Gastrocnemius medialis (tissue), 4 donors: ENCODE measurements at regions not wholly inside any gene's neighbourhood (a gene's known extent, or its start where the extent isn't known, plus 50 kb on each side); places are given as distances from the start of the nearest gene placed in this dataset.

Experiments
- ATAC-seq, 2 donors: fragments of 150-250 bp; one replicate each; pipeline ENCODE4 v1.9.1; 2016
- DNase-seq, 2 donors: peaks; one replicate each; pipeline ENCODE4 v3.0.0-alpha.2; 2019
- H3K27ac ChIP-seq, 4 donors: fragments of 200-600 bp; sonication (generic); 1 replicate in 1 of 4; 2 replicates in 3 of 4; pipeline ENCODE4 v1.5.1; 2016 to 2018; ENCODE audit warnings: mild to moderate bottlenecking in 2 of 4, moderate library complexity in 1 of 4
- H3K27me3 ChIP-seq, 3 donors: fragments of 200-600 bp; sonication (generic) in 2 of 3; 1 replicate in 1 of 3; 2 replicates in 2 of 3; pipeline versions ENCODE4 v1.5.1 to v1.6.0; 2016 to 2019; ENCODE audit warnings: mild to moderate bottlenecking in 1 of 3, moderate library complexity in 1 of 3
- H3K36me3 ChIP-seq, 2 donors: fragments of 200-600 bp; sonication (generic) in 1 of 2; one replicate each; pipeline ENCODE4 v1.5.1; 2017 to 2018
- H3K4me1 ChIP-seq, 2 donors: fragments of 200-600 bp; sonication (generic) in 1 of 2; one replicate each; pipeline ENCODE4 v1.5.1; 2016 to 2017; ENCODE audit warnings: mild to moderate bottlenecking in 2 of 2
- H3K4me3 ChIP-seq, 4 donors: fragments of 200-600 bp; sonication (generic) in 3 of 4; 1 replicate in 1 of 4; 2 replicates in 3 of 4; pipeline ENCODE4 v1.5.1; 2016 to 2019; ENCODE audit warnings: mild to moderate bottlenecking in 2 of 4
- H3K9me3 ChIP-seq, 3 donors: fragments of 200-600 bp; sonication (generic) in 2 of 3; 1 replicate in 1 of 3; 2 replicates in 2 of 3; pipeline ENCODE4 v1.5.1; 2016 to 2019
- POLR2A ChIP-seq, 2 donors: fragments of 450-650 bp; IDR thresholded peaks; one replicate each; pipeline ENCODE4 v1.6.1; 2017; ENCODE audit warnings: antibody characterized with exemption in 2 of 2, mild to moderate bottlenecking in 2 of 2, moderate library complexity in 2 of 2
- in situ Hi-C, 4 donors: fragments of 200-750 bp; cut with MboI; loops; one replicate each; pipeline versions ENCODE4 v1.15.0 to v1.8.0; 2017; ENCODE audit warnings: low sequenced_read_pairs in 4 of 4
- intact Hi-C: fragments of 100-400 bp; cut with DNase I; formaldehyde crosslinking; loops from one replicate; pipeline ENCODE4 v1.15.1; 2023; ENCODE audit warnings: low total_unique reads
- TF ChIP-seq, protein P1 (sequence below), 5 experiments: fragments of 450-650 bp in 3 of 5; fragments of 200-600 bp in 2 of 5; sonication (generic) in 2 of 5; IDR thresholded peaks in 4 of 5; conservative IDR thresholded peaks in 1 of 5; 1 replicate in 4 of 5; 2 replicates in 1 of 5; pipeline ENCODE4 v1.5.1; 2016 to 2019; ENCODE audit warnings: antibody characterized with exemption in 5 of 5, mild to moderate bottlenecking in 3 of 5, moderate library complexity in 3 of 5

DNA sequence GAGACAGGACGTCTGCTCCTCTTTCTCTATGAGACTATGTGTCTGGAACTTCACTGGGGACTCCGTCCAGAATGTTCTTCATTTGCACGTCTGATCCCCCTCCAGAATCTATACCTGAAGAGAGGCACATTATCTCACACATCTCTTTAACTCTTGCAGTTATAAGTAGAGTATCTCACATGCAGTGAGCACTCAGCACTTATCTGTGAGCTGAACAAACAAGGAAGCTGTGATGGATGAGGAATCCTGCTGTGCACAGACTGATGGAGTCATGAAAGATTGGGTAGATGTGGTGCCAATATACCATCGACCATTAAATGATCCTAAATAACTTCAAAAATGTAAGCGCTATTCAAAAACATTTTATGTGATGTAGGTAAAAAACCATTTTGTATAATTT is 888.3 kb upstream of the CELF4 start:
- no peak overlapping the region for H3K27ac ChIP-seq
- in situ Hi-C loops (loop anchor here in 1 of 4 donors (25.0 kb wide), 1 partner anchor 92 kb away; no protein-coding TSS in a partner anchor), intact Hi-C loops (no loop called here)
- no peaks in the 10 kb centered on the region for H3K4me1 ChIP-seq
- TF ChIP-seq, protein P1, sequence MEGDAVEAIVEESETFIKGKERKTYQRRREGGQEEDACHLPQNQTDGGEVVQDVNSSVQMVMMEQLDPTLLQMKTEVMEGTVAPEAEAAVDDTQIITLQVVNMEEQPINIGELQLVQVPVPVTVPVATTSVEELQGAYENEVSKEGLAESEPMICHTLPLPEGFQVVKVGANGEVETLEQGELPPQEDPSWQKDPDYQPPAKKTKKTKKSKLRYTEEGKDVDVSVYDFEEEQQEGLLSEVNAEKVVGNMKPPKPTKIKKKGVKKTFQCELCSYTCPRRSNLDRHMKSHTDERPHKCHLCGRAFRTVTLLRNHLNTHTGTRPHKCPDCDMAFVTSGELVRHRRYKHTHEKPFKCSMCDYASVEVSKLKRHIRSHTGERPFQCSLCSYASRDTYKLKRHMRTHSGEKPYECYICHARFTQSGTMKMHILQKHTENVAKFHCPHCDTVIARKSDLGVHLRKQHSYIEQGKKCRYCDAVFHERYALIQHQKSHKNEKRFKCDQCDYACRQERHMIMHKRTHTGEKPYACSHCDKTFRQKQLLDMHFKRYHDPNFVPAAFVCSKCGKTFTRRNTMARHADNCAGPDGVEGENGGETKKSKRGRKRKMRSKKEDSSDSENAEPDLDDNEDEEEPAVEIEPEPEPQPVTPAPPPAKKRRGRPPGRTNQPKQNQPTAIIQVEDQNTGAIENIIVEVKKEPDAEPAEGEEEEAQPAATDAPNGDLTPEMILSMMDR (IDR thresholded peaks at IDR 0.05 in 4 of 5, conservative IDR thresholded peaks at IDR 0.05 in 1 of 5) = no peak
- TF ChIP-seq POLR2A (IDR thresholded peaks at IDR 0.05) = no peak
- no peak overlapping the region for H3K4me3 ChIP-seq
- no peaks in the 10 kb centered on the region for H3K36me3 ChIP-seq
- H3K9me3 ChIP-seq = no peaks in the 10 kb centered on the region
- ATAC-seq (no peak), DNase-seq (no peak)
- no peaks in the 10 kb centered on the region for H3K27me3 ChIP-seq

DNA sequence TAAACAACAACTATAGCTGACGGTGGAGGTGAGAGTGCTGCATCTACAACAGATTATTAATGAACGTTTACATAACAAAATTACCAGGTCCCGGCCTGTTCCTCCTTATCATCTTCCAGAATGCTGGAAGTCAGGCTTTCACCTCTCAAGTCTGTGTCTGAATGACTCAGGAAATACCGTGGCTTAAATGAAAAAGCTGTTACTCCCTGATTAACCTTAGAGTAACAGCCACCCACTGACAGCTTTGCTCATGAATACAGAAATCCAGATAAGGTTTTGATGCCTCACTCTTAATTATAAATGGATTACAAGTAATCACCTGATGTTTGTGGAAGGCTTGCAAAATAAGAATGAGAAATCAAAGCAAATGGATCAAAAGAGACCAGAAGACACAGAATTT is 885.3 kb upstream of the CELF4 start:
- no peak overlapping the region for H3K4me3 ChIP-seq
- DNase-seq (no peak), ATAC-seq (no peak)
- H3K4me1 ChIP-seq = no peaks in the 10 kb centered on the region
- no peak overlapping the region for H3K27ac ChIP-seq
- H3K36me3 ChIP-seq = no peaks in the 10 kb centered on the region
- in situ Hi-C loops = loop anchor here in 1 of 4 donors (25.0 kb wide), 1 partner anchor 89 kb away; no protein-coding TSS in a partner anchor
- H3K27me3 ChIP-seq = no peaks in the 10 kb centered on the region
- intact Hi-C loops = no loop called here
- TF ChIP-seq, protein P1 (IDR thresholded peaks at IDR 0.05 in 4 of 5, conservative IDR thresholded peaks at IDR 0.05 in 1 of 5) = no peak
- TF ChIP-seq POLR2A (IDR thresholded peaks at IDR 0.05) = no peak
- no peaks in the 10 kb centered on the region for H3K9me3 ChIP-seq

- no peak for TF ChIP-seq POLR2A (IDR thresholded peaks at IDR 0.05)
- TF ChIP-seq, protein P1 (IDR thresholded peaks at IDR 0.05 in 4 of 5, conservative IDR thresholded peaks at IDR 0.05 in 1 of 5) = no peak
- ATAC-seq (no peak), DNase-seq (no peak)
- no peaks in the 10 kb centered on the region for H3K27me3 ChIP-seq
- no peak overlapping the region for H3K27ac ChIP-seq
- H3K4me1 ChIP-seq = no peaks in the 10 kb centered on the region
- no peak overlapping the region for H3K4me3 ChIP-seq
- no peaks in the 10 kb centered on the region for H3K36me3 ChIP-seq
- in situ Hi-C loops = no loop called here
- H3K9me3 ChIP-seq = no peaks in the 10 kb centered on the region
- intact Hi-C loops = no loop called here
These were observed 880.2 kb upstream of the CELF4 start for GRCh38 chr18:38445804-38446145.

DNA sequence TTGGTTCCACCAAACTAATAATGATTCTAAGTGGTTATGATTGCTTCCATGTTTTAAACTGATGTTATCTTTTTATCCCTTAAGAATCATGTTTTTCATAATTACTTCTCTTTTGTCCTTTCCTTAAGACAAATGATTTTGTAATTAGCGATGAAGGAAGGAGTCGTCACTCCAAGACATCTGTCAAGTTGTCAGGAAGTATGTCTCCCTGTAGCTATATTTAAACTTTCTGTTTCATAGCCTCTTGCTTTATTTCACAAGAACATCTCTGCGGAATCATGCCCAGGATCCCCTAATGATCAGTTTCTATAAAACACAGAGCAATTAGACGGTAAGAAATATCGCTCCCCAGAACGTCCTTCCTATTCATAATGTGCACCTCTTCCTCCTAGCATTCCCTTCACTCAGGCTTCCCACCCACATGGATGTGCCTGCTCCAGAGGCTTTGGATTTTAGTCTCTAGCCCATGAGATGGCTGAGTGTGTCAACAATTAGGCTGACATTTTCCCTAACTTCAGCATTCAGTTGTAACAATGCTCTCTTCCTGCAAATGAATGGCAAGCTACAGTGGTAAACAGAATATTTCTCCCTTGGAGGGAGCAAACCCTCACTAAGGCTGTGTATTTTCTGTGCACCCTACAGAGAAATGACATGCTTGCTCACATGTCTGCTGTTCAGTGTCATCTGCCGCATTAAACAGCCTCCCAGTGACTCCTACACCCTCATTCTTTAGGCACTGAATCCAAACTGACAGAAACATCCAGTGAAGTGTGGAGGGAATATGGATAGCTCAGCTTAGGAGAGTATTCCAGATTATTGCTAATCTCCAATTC is 879.6 kb upstream of the CELF4 start:
- Histone ChIP-seq H3K4me1 (no peaks in the 10 kb centered on the region), H3K4me3 (no peak overlapping the region), H3K27ac (no peak overlapping the region), H3K27me3 (no peaks in the 10 kb centered on the region), H3K9me3 (no peaks in the 10 kb centered on the region), H3K36me3 (no peaks in the 10 kb centered on the region)
- intact Hi-C loops = no loop called here
- no peak for DNase-seq
- TF ChIP-seq, protein P1 (IDR thresholded peaks at IDR 0.05 in 4 of 5, conservative IDR thresholded peaks at IDR 0.05 in 1 of 5) = no peak
- no peak for TF ChIP-seq POLR2A (IDR thresholded peaks at IDR 0.05)
- in situ Hi-C loops = no loop called here
- ATAC-seq = no peak
